Epithelial cell of proximal tubule (primary cell): ENCODE measurements at regions not wholly inside any gene's neighbourhood (a gene's known extent, or its start where the extent isn't known, plus 50 kb on each side); places are given as distances from the start of the nearest gene placed in this dataset.

Experiments used
- DNase-seq: peaks from one replicate; pipeline ENCODE4 v3.0.0-alpha.2; 2011; ENCODE audit warnings: low read depth
- H3K4me3 ChIP-seq: 2 replicates; pipeline ENCODE4 v1.5.1; 2011; ENCODE audit warnings: low read depth, mild to moderate bottlenecking, low read length
- TF ChIP-seq, protein P1 (sequence below): conservative IDR thresholded peaks from 2 replicates; pipeline ENCODE4 v1.5.1; 2012; ENCODE audit warnings: low read depth, mild to moderate bottlenecking, low read length

DNA sequence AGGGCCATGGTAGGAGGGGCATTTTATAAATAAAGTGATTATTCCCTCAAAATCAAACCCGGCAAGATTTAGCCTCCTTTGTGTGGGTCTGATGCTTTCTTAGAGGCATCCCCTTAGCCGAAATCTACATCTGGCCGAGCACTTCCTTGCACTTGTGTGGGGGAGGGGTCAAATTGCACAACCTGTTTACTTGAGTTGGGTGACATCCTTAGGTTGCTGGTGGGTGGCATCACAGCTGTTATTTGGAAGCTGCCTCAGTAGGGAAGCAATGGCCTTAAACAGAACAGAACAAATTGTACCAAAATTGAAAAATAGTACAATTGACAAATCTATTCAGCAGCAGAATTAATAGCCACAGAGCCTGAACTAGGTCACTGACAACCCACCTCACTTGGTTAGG, 546.1 kb downstream of the SNAPC1 start:
- DNase-seq: no peak
- no peak overlapping the region for H3K4me3 ChIP-seq
- TF ChIP-seq, protein P1, sequence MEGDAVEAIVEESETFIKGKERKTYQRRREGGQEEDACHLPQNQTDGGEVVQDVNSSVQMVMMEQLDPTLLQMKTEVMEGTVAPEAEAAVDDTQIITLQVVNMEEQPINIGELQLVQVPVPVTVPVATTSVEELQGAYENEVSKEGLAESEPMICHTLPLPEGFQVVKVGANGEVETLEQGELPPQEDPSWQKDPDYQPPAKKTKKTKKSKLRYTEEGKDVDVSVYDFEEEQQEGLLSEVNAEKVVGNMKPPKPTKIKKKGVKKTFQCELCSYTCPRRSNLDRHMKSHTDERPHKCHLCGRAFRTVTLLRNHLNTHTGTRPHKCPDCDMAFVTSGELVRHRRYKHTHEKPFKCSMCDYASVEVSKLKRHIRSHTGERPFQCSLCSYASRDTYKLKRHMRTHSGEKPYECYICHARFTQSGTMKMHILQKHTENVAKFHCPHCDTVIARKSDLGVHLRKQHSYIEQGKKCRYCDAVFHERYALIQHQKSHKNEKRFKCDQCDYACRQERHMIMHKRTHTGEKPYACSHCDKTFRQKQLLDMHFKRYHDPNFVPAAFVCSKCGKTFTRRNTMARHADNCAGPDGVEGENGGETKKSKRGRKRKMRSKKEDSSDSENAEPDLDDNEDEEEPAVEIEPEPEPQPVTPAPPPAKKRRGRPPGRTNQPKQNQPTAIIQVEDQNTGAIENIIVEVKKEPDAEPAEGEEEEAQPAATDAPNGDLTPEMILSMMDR: no peak

DNA sequence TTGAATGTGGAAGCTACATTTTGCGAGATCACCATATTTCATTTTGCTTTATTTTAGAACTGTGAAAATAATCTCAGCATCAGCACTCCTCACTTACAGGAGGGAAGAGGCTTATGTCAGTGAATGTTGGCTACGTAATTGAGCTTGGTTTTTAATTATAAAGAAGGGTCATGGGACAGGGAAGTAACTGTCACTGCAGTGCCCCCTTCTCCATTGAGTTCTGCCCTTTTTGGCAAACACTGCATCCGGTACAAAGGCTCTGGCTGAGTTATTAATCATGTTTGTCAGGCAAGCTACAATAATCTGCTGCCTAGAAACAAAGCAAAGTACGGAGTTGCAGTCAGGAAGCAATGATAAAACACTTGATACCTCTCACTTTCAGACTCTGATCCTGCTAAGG, 546.7 kb downstream of the SNAPC1 start:
- no peak for DNase-seq
- TF ChIP-seq, protein P1: no peak
- H3K4me3 ChIP-seq: no peak overlapping the region

DNA sequence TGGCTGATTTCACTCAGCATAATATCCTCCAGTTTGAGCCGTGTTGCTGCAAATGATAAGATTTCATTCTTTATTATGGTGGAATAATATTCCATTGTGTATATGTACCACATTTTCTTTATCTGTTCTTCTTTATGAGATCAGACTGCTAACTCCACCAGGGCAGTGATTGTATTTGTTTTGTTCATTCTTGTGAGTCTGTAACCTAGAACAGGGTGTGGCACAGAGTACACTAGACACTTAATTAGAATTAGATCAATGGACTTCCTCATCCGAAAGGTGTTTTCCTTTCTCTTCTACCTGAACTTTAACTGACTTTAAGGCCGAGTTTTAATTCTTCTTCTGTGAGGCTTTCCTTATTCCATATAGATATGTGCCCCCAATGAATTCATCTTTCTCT, 551.0 kb downstream of the SNAPC1 start:
- TF ChIP-seq, protein P1: no peak
- DNase-seq: no peak

DNA sequence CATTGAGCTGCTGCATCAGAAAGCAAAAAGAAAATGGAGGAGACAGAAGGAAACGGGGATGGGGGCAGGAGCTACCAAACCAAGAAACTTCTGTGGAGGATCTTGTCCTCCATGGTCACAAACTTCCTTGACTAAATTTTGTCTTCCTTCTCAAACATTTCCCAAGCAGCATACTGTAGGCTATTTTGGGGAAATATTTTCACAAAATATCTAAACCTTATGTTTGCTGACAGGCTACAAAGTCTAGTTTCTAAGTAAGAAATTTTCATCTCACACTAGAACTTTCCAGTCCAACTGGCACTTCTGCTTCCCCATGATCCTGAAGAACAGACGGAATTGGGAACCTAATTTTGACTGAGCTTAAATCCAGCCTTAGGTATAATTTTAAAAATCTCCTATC, 552.0 kb downstream of the SNAPC1 start:
- TF ChIP-seq, protein P1: no peak
- H3K4me3 ChIP-seq: no peak overlapping the region
- DNase-seq: no peak

More for the DNA sequence above, 551.0 kb downstream of the SNAPC1 start:
- H3K4me3 ChIP-seq: no peak overlapping the region

DNA sequence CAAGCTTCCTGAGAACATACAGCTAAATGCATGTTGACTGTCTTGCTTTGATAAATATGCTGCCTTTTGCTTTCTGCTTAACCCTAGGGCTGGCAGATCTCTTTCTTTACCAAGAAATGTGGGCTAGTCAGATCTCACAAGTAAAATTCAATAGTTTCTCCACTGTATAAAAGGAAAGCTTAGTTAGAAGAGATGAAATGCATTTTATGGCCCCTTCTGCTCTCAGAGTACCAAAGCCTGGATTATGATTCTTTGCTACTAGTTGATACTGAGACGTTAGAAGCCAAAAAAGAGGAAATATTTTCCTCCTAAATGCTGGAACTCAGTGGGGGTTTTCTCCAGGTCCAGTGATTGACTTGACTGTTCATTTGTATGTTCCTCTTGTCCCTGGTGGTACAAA, 552.7 kb downstream of the SNAPC1 start:
- no peak overlapping the region for H3K4me3 ChIP-seq
- TF ChIP-seq, protein P1: no peak
- no peak for DNase-seq

DNA sequence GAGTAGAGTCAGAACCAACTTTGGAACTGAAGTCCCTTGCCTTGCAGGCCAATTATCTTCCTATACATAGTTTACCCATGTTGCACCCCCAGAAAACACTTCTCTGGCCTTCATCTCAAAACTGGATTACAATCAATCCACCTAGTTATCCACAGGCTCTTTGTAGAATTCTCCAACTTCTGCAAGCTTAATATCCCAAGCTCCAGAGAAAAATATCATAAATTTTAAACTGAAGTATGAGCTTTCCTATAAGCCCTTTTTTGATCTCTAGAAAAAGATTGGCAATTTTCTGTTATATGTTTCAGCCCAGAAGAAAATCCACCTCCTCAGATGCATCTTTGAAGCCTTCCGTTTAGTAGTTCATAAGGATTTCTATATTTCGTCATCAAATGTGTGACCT, 553.4 kb downstream of the SNAPC1 start:
- no peak for DNase-seq
- H3K4me3 ChIP-seq: no peak overlapping the region
- TF ChIP-seq, protein P1: no peak

DNA sequence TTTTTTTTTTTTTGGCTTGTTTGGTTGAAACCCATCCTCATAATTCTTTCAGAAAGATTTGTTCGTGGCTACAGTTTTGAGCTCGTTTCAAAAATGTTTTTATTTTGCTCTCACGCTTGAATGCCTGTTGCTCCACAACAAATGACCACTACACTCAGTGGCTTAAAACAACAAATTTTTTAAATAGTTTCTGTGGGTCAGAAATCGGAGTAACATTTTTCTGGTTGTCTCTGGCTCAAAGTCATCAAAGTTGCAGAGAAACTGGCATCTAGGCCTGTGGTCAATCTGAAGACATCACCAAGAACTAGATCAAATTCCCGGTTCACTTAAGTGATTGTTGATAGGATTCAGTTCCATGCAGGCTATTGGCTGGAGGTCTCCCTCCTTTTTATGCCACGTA, 560.0 kb downstream of the SNAPC1 start:
- TF ChIP-seq, protein P1: no peak
- DNase-seq: no peak
- H3K4me3 ChIP-seq: no peak overlapping the region
